Astrocyte (in vitro differentiated cells and primary cell): ENCODE measurements at regions not wholly inside any gene's neighbourhood (a gene's known extent, or its start where the extent isn't known, plus 50 kb on each side); places are given as distances from the start of the nearest gene placed in this dataset.

Experiments used
- CTCF ChIP-seq: IDR thresholded peaks from 2 replicates; pipeline ENCODE4 v1.5.1; 2011; ENCODE audit warnings: low read depth, mild to moderate bottlenecking, inconsistent platforms, low read length, moderate library complexity; ENCODE audit not compliant: insufficient read depth
- EZH2 ChIP-seq: IDR thresholded peaks from 2 replicates; pipeline ENCODE4 v1.6.1; 2012; ENCODE audit warnings: mild to moderate bottlenecking, low read length, inconsistent platforms; ENCODE audit not compliant: insufficient read depth

- no peak for TF ChIP-seq CTCF
- TF ChIP-seq EZH2, result no peak
Observed at GRCh38 chr9:96089452-96090085, 212.4 kb downstream of the HSD17B3 start.
